ENCODE measurements at regions not wholly inside any gene's neighbourhood (a gene's known extent, or its start where the extent isn't known, plus 50 kb on each side); places are given as distances from the start of the nearest gene placed in this dataset.

- no peaks in the 10 kb centered on the region for H3K36me3 ChIP-seq
- H3K4me1 ChIP-seq, result no peaks in the 10 kb centered on the region
- TF ChIP-seq POLR2A (IDR thresholded peaks at IDR 0.05) (no peak), CTCF (IDR thresholded peaks at IDR 0.05) (no peak), EP300 (IDR thresholded peaks at IDR 0.05) (no peak), POLR2AphosphoS5 (IDR thresholded peaks at IDR 0.05) (no peak)
- no peak overlapping the region for H3K4me3 ChIP-seq
- DNase-seq, result no peak
- H3K27me3 ChIP-seq, result no peaks in the 10 kb centered on the region
- intact Hi-C loops (cut with DNase I), result no loop called here
- H3K27ac ChIP-seq, result no peak overlapping the region
- H3K9me3 ChIP-seq, result no peaks in the 10 kb centered on the region
- 75 to 79% methylated on average over 1 of the region's 1 CpG for WGBS, 2 donors
Measured at GRCh38 chr3:104044002-104044401, 1322.7 kb upstream of the ALCAM start.

- H3K4me3 ChIP-seq, result no peak overlapping the region
- no peaks in the 10 kb centered on the region for H3K27me3 ChIP-seq
- no peak overlapping the region for H3K27ac ChIP-seq
- DNase-seq, result no peak
- H3K4me1 ChIP-seq, result no peaks in the 10 kb centered on the region
- TF ChIP-seq POLR2AphosphoS5 (IDR thresholded peaks at IDR 0.05) (no peak), EP300 (IDR thresholded peaks at IDR 0.05) (no peak), CTCF (IDR thresholded peaks at IDR 0.05) (no peak), POLR2A (IDR thresholded peaks at IDR 0.05) (no peak)
- WGBS, 2 donors, result 88 to 91% methylated on average over 2 of the region's 2 CpGs
- no peaks in the 10 kb centered on the region for H3K9me3 ChIP-seq
- intact Hi-C loops (cut with DNase I), result no loop called here
- no peaks in the 10 kb centered on the region for H3K36me3 ChIP-seq
Measured at GRCh38 chr3:104066658-104067057, 1300.1 kb upstream of the ALCAM start.

- TF ChIP-seq CTCF (IDR thresholded peaks at IDR 0.05) (no peak), POLR2AphosphoS5 (IDR thresholded peaks at IDR 0.05) (no peak), EP300 (IDR thresholded peaks at IDR 0.05) (no peak), POLR2A (IDR thresholded peaks at IDR 0.05) (no peak)
Measured at GRCh38 chr3:104069114-104069513, 1297.6 kb upstream of the ALCAM start.

GRCh38 chr3:104070906-104071305 is 1295.8 kb upstream of the ALCAM start:
- no peak for TF ChIP-seq CTCF (IDR thresholded peaks at IDR 0.05)
- no peak for TF ChIP-seq POLR2A (IDR thresholded peaks at IDR 0.05)
- TF ChIP-seq EP300 (IDR thresholded peaks at IDR 0.05), result no peak
- TF ChIP-seq POLR2AphosphoS5 (IDR thresholded peaks at IDR 0.05), result no peak
- no peak for DNase-seq
- Histone ChIP-seq H3K9me3 (no peaks in the 10 kb centered on the region), H3K4me3 (no peak overlapping the region), H3K4me1 (no peaks in the 10 kb centered on the region), H3K27me3 (no peaks in the 10 kb centered on the region), H3K27ac (no peak overlapping the region), H3K36me3 (no peaks in the 10 kb centered on the region)
- 47 to 55% methylated on average over 1 of the region's 1 CpG for WGBS, 2 donors
- intact Hi-C loops (cut with DNase I), result no loop called here

More at GRCh38 chr3:104069114-104069513, 1297.6 kb upstream of the ALCAM start:
- H3K27ac ChIP-seq, result no peak overlapping the region
- no peak overlapping the region for H3K4me3 ChIP-seq
- no peaks in the 10 kb centered on the region for H3K36me3 ChIP-seq
- intact Hi-C loops (cut with DNase I), result no loop called here
- no peaks in the 10 kb centered on the region for H3K4me1 ChIP-seq
- no peaks in the 10 kb centered on the region for H3K27me3 ChIP-seq
- 77 to 78% methylated on average over 3 of the region's 3 CpGs for WGBS, 2 donors
- DNase-seq, result no peak
- H3K9me3 ChIP-seq, result no peaks in the 10 kb centered on the region

- H3K9me3 ChIP-seq, result no peaks in the 10 kb centered on the region
- TF ChIP-seq EP300 (IDR thresholded peaks at IDR 0.05) (no peak), POLR2A (IDR thresholded peaks at IDR 0.05) (no peak), CTCF (IDR thresholded peaks at IDR 0.05) (no peak), POLR2AphosphoS5 (IDR thresholded peaks at IDR 0.05) (no peak)
- intact Hi-C loops (cut with DNase I), result no loop called here
Measured at GRCh38 chr3:104080088-104080626, 1286.6 kb upstream of the ALCAM start.

More at GRCh38 chr3:104080088-104080626, 1286.6 kb upstream of the ALCAM start:
- no peaks in the 10 kb centered on the region for H3K27me3 ChIP-seq
- no peaks in the 10 kb centered on the region for H3K4me1 ChIP-seq
- 64 to 70% methylated on average over 1 of the region's 1 CpG for WGBS, 2 donors
- H3K27ac ChIP-seq, result no peak overlapping the region
- no peak overlapping the region for H3K4me3 ChIP-seq
- no peaks in the 10 kb centered on the region for H3K36me3 ChIP-seq
- DNase-seq, result no peak

All from sigmoid colon (tissue), 6 donors.